GM18867 (cell line): ENCODE measurements at regions not wholly inside any gene's neighbourhood (a gene's known extent, or its start where the extent isn't known, plus 50 kb on each side); places are given as distances from the start of the nearest gene placed in this dataset.

Experiments used
- ATAC-seq: cut with Tn5 transposase; IDR thresholded peaks from one replicate; pipeline ENCODE4 v1.9.1; 2021; ENCODE audit warnings: mild to moderate bottlenecking, moderate library complexity; ENCODE audit not compliant: unreplicated experiment

- ATAC-seq: no peak
Measured at GRCh38 chr16:85416228-85417109, 196.7 kb upstream of the GSE1 start.

- no peak for ATAC-seq
Measured at GRCh38 chr16:85417156-85417860, 195.8 kb upstream of the GSE1 start.

DNA sequence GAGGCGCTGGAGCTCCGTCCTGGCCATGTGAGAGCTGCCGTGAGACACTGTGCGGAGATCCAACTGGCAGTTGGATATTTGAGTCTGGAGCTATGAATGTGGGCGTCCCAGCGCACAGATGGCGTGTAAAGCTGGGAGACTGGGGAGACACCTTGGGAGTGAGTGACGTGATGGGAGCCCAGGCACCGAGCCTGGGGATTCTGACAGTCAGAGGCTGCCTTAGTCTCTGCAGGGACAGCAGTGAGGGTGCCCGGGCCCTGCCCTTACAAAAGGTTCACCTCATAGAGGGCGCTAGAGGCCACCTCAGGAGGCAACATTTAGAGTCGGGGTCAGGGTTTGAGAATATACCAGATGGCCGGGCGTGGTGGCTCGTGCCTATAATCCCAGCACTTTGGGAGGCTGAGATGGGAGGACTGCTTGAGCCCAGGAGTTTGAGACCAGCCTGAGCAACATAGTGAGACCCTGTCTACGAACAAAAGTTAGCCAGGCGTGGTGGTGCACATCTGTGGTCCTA, 194.1 kb upstream of the GSE1 start:
- ATAC-seq: no peak

DNA sequence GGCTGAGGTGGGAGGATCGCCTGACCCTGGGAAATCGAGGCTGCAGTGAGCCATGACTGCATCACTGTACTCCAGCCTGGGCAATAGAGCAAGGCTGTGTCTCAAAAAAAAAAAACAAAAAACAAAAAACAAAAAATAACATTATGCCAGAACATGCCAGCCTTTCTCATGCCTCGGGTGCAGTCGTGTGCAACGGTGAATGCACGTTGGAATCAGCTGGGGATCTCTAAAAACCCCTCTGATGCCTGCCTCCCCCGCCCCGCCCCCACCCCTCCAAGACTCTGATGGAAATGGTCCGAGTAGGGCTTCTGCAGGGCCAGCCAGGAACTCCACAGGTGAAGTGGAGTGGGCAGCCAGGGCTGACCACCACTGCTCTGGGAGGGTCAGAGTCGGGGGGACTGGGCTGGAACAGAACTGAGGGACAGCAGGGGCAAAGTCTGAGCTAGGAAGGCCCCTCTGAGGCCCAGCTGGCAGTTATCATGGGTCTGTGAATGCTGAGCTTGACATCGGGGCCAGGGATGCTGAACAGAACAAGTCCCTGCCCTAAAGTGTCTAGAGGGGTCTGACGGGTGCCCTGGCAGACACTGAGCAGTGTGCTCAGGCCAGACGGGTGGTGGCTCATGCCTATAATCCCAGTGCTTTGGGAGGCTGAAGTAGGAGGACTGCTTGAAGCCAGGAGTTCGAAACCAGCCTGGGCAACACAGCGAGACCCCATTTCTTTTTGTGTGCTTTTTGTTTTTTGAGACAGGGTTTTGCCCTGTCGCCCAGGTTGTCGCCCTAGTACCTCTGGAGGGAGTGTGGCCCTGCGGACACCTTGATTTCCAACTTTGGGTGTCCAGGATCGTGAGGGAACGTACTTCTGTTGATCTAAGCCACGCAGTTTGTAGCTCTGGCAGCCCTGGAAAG, 193.4 kb upstream of the GSE1 start:
- ATAC-seq: no peak

- ATAC-seq: peak; percentile 43
Measured at GRCh38 chr16:85420501-85421337, 192.4 kb upstream of the GSE1 start.

DNA sequence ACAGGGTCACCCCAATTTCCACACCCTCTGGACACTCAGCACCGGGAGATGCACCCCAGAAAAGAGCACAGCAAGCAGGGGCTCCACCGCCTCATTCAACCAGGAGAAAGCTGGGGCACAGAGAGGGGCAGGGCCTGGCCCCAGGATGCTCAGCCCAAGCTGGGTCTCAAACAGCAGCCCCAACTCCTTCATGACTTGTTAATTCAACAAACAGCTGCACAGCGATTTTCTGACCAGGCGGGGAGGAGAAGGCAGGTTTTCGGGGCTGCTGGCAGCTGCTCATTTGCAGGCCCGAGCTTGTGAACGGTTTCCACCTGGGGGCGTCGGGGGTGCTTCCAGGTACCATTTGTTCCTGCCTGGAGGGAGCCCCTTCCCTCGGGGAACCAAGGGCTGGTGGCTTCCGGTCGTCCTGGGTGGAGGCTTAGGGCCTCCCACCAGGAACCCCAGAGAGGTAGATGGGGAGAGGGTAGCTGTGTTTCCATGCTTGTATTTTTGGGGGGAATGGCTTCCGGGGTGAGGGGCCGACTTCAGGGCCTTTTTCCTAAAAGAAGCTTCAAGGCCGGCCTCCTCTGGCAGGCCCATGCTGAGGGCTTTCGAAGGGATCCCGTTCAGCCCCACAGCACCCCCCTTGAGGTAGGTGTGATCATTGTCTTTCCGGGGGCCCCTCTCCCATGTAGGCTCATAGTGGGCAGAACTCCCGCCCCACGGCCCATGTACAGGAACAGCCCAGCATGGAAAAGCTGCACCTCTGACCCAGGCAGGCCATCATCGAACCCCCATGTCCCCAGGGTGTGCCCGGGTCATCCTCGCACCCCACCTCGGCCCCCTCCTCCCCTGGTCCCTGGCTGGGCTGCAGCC, 191.6 kb upstream of the GSE1 start:
- no peak for ATAC-seq

GRCh38 chr16:85422196-85422631, 190.9 kb upstream of the GSE1 start:
- ATAC-seq: no peak

- ATAC-seq: no peak
Measured at GRCh38 chr16:85422632-85423550, 190.2 kb upstream of the GSE1 start.

- ATAC-seq: no peak
Measured at GRCh38 chr16:85423631-85424030, 189.5 kb upstream of the GSE1 start.

- no peak for ATAC-seq
Measured at GRCh38 chr16:85424260-85425073, 188.7 kb upstream of the GSE1 start.

GRCh38 chr16:85425074-85425662, 188.0 kb upstream of the GSE1 start:
- no peak for ATAC-seq

GRCh38 chr16:85426806-85427205, 186.3 kb upstream of the GSE1 start:
- ATAC-seq: no peak

GRCh38 chr16:85428168-85428898, 184.8 kb upstream of the GSE1 start:
- peak; percentile 43 for ATAC-seq

- ATAC-seq: no peak
Measured at GRCh38 chr16:85428899-85429775, 184.0 kb upstream of the GSE1 start.
